Immature natural killer cell (primary cell): ENCODE measurements at regions not wholly inside any gene's neighbourhood (a gene's known extent, or its start where the extent isn't known, plus 50 kb on each side); places are given as distances from the start of the nearest gene placed in this dataset.

Experiments
- DNase-seq, 3 donors: peaks; one replicate each; pipeline ENCODE4 v3.0.0; 2022; ENCODE audit warnings: mixed read lengths in 1 of 3
- H3K27ac Mint-ChIP-seq, 6 donors: one replicate each; pipeline ENCODE4 v1.8.0; 2020; ENCODE audit warnings: mixed read lengths in 6 of 6, mild to moderate bottlenecking in 5 of 6, inconsistent platforms in 4 of 6, moderate library complexity in 3 of 6
- H3K27me3 Mint-ChIP-seq, 3 donors: one replicate each; pipeline ENCODE4 v1.8.0; 2020 to 2021; ENCODE audit warnings: low read depth in 3 of 3, mild to moderate bottlenecking in 3 of 3, mixed read lengths in 3 of 3, moderate library complexity in 3 of 3, inconsistent platforms in 1 of 3
- H3K36me3 Mint-ChIP-seq, 3 donors: one replicate each; pipeline ENCODE4 v1.8.0; 2020; ENCODE audit warnings: mixed read lengths in 3 of 3, inconsistent platforms in 2 of 3, mild to moderate bottlenecking in 2 of 3
- H3K4me1 Mint-ChIP-seq, 2 donors: one replicate each; pipeline ENCODE4 v1.8.0; 2020; ENCODE audit warnings: inconsistent platforms in 2 of 2, mild to moderate bottlenecking in 2 of 2, mixed read lengths in 2 of 2, moderate library complexity in 1 of 2
- H3K4me3 Mint-ChIP-seq, 5 donors: one replicate each; pipeline ENCODE4 v1.8.0; 2020; ENCODE audit warnings: mild to moderate bottlenecking in 5 of 5, mixed read lengths in 5 of 5, inconsistent platforms in 3 of 5, moderate library complexity in 3 of 5
- H3K9me3 Mint-ChIP-seq, 6 donors: one replicate each; pipeline ENCODE4 v1.8.0; 2020; ENCODE audit warnings: mild to moderate bottlenecking in 6 of 6, mixed read lengths in 6 of 6, inconsistent platforms in 4 of 6, moderate library complexity in 3 of 6

DNA sequence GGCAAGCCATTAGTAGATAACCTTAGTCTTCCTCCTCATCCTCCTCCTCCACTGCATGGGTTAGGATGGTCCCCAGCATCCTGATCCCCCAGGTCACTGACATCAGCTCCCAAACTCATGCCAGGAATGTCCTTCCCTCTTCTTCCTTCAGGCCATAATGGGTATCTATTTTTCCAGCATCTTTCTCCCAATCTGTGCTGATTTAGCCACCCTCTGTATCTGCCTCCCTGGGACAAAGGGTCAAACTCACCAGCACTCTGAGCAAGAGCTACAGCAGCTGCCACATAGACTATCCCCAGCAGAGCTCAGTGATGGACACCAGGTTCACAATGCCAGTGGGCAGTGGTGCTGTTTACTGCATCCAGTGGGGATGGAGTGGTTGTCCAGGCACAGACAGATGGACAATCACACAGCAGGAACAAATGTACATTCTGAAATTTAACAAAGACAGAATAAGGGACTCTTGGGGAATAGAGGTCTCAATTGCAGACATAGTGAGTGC lies 115.2 kb upstream of the TOP3B start:
- Mint-ChIP-seq H3K27me3 (peaks cover 4 to 16% (median 11%) of the 10 kb centered on the region in 3 donors), H3K27ac (no peak overlapping the region), H3K4me3 (no peak overlapping the region), H3K4me1 (no peaks in the 10 kb centered on the region), H3K9me3 (no peaks in the 10 kb centered on the region), H3K36me3 (no peaks in the 10 kb centered on the region)
- no peak for DNase-seq

DNA sequence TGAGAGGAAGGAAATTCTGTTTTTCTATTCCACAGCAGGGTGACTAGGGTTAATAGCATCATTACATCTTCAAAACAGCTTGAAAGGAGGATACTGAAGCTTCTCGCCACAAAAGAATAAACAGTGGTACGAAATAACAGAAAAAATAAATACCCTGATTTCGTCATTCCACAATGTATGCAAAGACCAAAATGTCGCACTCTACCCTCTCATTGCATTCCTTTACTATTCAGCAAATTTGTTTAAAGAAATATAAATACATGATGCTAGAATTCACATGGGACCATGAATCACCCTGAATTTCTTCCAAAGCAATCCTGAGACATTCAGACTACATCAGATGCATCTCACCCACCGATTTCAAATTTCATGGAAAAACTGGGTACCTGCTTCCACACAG lies 112.3 kb upstream of the TOP3B start:
- peaks cover 9 to 18% (median 13%) of the 10 kb centered on the region in 3 donors for H3K27me3 Mint-ChIP-seq
- no peaks in the 10 kb centered on the region for H3K9me3 Mint-ChIP-seq
- no peak for DNase-seq
- no peak overlapping the region for H3K27ac Mint-ChIP-seq
- no peaks in the 10 kb centered on the region for H3K4me1 Mint-ChIP-seq
- no peaks in the 10 kb centered on the region for H3K36me3 Mint-ChIP-seq
- H3K4me3 Mint-ChIP-seq: no peak overlapping the region

DNA sequence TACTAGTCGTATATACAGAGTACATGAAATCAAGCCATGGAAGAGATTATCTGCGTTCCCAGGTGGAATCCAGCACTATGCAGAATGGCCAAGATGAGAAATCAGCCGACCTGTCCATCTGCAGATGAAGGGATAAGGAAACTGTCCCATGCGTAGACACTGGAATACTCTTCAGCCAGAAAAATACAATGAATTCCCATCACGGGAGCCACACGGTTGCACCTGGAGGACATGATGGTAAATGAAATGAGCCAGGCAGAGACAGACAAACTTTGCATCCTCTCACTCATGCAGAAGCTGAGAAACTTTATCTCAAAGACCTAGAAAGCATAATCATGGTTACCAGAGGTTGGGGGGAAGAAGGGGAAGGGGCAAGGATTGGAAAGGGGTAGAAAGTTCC lies 111.9 kb upstream of the TOP3B start:
- H3K4me1 Mint-ChIP-seq: no peaks in the 10 kb centered on the region
- H3K9me3 Mint-ChIP-seq: no peaks in the 10 kb centered on the region
- DNase-seq: no peak
- peaks cover 9 to 18% (median 11%) of the 10 kb centered on the region in 3 donors for H3K27me3 Mint-ChIP-seq
- H3K27ac Mint-ChIP-seq: no peak overlapping the region
- no peaks in the 10 kb centered on the region for H3K36me3 Mint-ChIP-seq
- H3K4me3 Mint-ChIP-seq: no peak overlapping the region

DNA sequence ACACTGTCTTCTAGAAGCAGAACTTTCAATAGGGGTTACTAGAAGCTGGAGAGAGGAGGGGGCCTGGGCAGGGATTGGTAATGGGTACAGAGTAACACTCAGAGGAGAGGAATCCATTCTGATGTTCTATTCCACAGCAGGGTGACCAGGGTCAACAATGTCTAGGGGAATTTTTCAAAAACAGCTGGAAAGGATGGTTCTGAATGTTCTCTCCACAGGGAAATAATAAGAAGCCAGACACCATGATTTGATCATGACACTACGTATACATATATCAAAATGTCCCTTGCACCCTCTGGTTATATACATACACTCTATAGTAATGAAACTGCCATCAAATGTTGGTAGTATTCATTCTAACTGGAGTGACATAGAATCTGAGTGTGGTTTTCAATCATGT lies 111.2 kb upstream of the TOP3B start:
- Mint-ChIP-seq H3K4me3 (no peak overlapping the region), H3K9me3 (no peaks in the 10 kb centered on the region), H3K27me3 (peaks cover 9 to 18% (median 11%) of the 10 kb centered on the region in 3 donors), H3K27ac (no peak overlapping the region), H3K36me3 (no peaks in the 10 kb centered on the region), H3K4me1 (no peaks in the 10 kb centered on the region)
- no peak for DNase-seq

DNA sequence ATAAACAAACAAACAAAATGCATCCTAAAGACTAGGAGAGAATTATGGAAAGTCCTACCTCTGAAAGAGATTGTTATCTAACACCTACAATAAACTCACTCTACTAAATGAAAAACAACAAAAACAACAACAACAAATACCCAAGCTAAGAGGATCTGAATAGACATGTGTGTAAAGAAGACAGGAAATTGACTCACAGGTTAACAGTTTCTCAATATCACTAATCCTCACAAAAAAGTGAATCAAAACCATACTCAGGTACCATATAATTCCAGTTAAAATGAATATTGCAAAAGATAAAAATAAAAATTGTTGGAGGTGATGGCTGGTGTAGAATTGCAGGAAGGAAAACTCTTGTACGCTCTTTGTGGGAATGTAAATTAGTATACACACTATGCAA lies 110.4 kb upstream of the TOP3B start:
- H3K27me3 Mint-ChIP-seq: peaks cover 9 to 18% (median 11%) of the 10 kb centered on the region in 3 donors
- no peaks in the 10 kb centered on the region for H3K4me1 Mint-ChIP-seq
- no peak overlapping the region for H3K4me3 Mint-ChIP-seq
- DNase-seq: no peak
- H3K27ac Mint-ChIP-seq: no peak overlapping the region
- H3K36me3 Mint-ChIP-seq: no peaks in the 10 kb centered on the region
- no peaks in the 10 kb centered on the region for H3K9me3 Mint-ChIP-seq

DNA sequence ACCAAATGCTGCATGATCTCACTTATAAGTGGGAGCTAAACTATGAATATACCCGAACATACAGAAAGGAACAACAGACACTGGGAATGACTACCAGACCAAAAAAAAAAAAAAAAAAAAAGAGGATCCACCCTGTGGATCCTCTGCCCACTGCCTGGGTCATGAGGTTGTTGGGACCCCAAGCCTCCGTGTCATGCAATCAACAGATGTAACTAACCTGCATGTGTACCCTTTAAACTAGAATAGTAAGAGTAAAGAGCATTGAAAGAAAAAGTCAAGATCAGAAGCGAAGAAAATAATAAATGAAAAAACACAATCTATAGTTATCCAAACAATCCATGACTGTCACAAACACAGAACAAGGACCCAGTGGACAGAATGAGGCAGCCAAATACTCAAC lies 109.5 kb upstream of the TOP3B start:
- Mint-ChIP-seq H3K4me3 (no peak overlapping the region), H3K9me3 (no peaks in the 10 kb centered on the region), H3K27me3 (peaks cover 5 to 18% (median 10%) of the 10 kb centered on the region in 3 donors), H3K27ac (no peak overlapping the region), H3K4me1 (no peaks in the 10 kb centered on the region), H3K36me3 (no peaks in the 10 kb centered on the region)
- DNase-seq: no peak

DNA sequence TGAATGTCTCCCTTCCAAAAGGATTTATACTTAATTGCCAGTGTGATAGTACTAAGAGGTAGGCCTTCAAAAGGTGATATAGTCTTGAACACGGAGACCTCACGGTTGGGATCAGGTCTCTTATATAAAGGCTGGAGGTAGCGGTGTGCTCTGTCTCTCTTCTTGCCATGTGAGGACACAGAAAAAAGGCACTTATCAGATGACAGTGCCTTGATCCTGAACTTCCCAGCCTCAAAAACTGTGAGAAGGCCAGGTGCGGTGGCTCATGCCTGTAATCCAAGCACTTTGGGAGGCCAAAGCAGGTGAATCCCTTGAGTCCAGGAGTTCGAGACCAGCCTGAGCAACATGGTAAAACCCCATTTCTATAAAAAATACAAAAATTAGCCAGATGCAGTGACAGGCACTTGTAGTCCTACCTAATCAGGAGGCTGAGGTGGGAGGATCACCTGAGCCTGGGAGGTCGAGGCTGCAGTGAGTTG lies 108.9 kb upstream of the TOP3B start:
- Mint-ChIP-seq H3K36me3 (no peaks in the 10 kb centered on the region), H3K4me1 (no peaks in the 10 kb centered on the region), H3K4me3 (no peak overlapping the region), H3K27ac (no peak overlapping the region), H3K9me3 (no peaks in the 10 kb centered on the region), H3K27me3 (peaks cover 5 to 18% (median 10%) of the 10 kb centered on the region in 3 donors)
- no peak for DNase-seq

DNA sequence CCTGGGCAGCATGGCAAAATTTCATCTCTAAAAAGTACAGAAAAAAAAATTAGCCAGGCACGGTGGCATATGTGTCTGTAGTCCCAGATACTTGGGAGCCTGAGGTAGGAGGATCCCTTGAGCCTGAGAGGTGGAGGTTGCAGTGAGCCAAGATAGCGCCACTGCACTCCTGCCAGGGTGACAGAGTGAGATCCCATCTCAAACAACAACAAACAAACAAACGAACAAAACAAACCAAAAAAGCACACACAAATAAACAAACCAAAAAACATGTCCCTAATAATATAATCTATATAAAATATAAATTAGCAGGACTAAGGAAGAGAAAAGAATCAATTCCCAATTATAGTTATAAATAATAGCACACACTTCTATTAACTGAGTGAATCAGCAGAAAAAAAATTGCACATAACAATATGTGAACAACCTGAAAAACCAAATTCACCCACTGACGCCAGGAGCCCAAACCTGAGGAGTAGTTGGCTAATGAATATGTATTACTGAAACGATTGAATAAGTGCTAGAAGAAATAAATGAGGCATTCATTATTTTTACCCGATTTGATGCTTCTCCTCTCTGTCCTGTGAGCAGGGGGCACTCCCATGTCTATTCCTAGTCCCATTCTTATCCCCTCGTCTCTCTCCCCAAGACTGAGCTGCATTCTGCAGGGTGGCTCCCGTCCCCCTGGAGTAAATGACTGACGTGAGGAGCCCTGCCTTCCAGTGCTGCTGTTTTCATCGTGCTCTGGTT lies 108.2 kb upstream of the TOP3B start:
- H3K27ac Mint-ChIP-seq: no peak overlapping the region

DNA sequence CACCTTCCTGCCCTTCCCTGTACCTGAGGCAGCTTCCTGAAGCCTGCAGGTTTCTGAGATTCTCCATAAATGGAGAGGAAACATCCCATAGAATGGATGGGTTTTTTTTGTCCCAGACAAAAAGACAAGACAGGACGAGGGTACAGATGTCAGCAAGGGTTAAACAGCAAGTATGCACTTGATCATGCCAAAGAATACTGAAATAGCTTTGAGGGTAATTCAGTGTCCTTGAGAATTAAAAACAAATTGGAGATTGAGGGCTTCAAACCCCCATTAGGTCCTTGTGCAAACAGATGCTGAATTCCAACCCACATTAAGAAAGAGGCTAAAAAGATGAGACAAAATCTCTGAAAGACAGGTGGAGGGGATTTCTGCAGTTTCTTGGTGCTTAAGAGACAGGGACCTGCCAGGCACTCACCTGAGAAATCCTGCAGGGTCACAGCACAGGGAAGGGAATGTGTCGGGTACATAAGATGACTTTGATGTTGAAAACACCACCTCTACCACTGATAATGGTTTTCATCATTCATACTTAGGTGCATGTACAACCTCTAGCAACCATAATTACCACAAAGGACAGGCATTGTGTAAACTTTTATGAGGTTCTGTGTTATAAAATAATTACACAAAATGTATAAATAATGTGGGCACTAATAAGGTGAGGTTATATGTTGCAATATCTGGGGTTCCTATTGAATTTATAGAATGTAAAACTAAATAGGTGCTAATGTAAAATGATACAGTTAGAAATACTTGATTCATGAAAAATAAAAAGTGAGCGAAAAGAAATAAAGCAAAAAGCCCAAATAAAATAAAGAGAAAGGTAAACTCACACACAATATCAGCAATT lies 107.1 kb upstream of the TOP3B start:
- Mint-ChIP-seq H3K27me3 (peaks cover 5 to 17% (median 7%) of the 10 kb centered on the region in 3 donors), H3K27ac (no peak overlapping the region), H3K4me3 (no peak overlapping the region), H3K9me3 (no peaks in the 10 kb centered on the region), H3K36me3 (no peaks in the 10 kb centered on the region), H3K4me1 (no peaks in the 10 kb centered on the region)
- DNase-seq: no peak

More for the DNA sequence above, 108.2 kb upstream of the TOP3B start:
- peaks cover 5 to 18% (median 9%) of the 10 kb centered on the region in 3 donors for H3K27me3 Mint-ChIP-seq
- H3K9me3 Mint-ChIP-seq: no peaks in the 10 kb centered on the region
- H3K4me1 Mint-ChIP-seq: no peaks in the 10 kb centered on the region
- H3K4me3 Mint-ChIP-seq: no peak overlapping the region
- no peaks in the 10 kb centered on the region for H3K36me3 Mint-ChIP-seq
- no peak for DNase-seq

DNA sequence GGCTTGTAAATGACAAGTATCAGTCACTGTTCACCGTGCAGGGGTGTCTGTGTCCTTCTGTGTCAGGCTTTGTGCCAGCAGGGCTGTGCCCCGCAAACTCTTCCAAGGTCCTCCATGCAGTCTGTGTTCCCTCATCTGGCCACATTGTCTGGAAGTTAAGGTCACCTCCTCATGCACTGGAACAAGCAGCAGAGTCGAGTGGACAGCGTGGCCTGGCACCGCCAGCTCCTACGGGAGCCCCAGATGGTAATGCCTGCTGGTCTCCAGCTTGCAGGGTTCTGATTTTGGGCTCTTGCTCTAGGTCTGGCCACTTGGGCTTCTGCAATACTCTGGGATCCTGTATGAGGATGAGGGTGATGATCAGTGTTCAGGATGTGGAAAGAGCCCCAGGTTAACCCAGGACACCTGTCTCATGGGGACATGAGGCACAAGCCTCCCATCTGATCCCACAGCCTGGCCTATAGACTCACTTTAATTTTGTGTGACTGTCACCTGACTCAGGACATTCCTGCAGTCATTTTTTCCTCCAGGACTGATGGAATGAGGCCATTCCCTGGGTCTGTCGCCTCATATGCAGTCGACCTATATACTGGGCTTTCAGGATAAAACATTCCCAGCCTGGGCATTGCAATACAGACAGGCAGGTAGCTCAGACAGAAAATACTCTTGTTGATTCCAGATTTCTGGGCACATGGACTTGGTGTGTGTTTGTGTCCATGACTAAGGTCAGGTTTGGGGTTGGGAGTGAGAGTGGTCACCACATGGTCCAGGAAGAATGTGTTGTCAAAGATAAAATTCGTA lies 106.3 kb upstream of the TOP3B start:
- Mint-ChIP-seq H3K9me3 (no peaks in the 10 kb centered on the region), H3K4me1 (no peaks in the 10 kb centered on the region), H3K27ac (no peak overlapping the region), H3K27me3 (peaks cover 5 to 9% (median 9%) of the 10 kb centered on the region in 3 donors), H3K4me3 (no peak overlapping the region), H3K36me3 (no peaks in the 10 kb centered on the region)
- DNase-seq: no peak

DNA sequence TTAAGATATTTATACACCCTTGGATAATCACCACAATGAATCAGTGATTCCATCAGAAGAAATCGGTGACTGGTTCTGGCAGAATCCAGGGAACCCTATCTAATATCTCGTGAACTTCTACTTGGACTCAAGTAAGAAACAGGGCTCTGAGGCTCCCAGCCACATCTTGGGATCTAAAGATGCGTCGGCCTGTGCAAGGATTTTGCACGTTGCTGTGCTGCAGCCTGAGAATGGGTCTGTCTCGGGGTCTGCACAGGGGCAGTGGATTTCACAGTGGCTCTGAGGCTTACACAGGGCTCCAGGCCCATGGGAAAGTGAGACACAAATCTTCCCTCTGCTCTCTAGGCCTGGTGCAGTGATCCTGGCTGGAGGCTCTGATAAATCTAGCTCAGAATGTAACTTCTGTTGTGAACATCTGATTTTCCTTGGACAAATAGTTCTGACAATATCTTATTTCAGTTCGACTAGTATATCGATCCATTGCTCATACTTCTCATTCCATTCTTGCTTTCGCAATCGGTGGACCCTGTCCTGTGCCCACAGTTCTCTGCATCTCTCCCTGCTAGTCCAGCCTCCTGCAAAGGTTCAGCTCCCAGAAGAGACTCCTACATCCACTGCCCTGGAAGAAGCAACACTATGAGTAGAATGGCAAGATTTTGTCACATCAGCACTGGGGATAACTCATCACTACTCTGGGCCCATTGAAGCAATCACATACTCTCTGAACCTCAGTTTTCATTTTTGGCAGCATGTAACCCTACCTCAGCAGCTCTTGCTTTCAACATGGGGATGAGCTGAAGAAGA lies 105.5 kb upstream of the TOP3B start:
- Mint-ChIP-seq H3K27me3 (peaks cover 7 to 11% (median 9%) of the 10 kb centered on the region in 3 donors), H3K9me3 (no peaks in the 10 kb centered on the region), H3K27ac (no peak overlapping the region), H3K36me3 (no peaks in the 10 kb centered on the region), H3K4me3 (no peak overlapping the region), H3K4me1 (no peaks in the 10 kb centered on the region)
- no peak for DNase-seq

DNA sequence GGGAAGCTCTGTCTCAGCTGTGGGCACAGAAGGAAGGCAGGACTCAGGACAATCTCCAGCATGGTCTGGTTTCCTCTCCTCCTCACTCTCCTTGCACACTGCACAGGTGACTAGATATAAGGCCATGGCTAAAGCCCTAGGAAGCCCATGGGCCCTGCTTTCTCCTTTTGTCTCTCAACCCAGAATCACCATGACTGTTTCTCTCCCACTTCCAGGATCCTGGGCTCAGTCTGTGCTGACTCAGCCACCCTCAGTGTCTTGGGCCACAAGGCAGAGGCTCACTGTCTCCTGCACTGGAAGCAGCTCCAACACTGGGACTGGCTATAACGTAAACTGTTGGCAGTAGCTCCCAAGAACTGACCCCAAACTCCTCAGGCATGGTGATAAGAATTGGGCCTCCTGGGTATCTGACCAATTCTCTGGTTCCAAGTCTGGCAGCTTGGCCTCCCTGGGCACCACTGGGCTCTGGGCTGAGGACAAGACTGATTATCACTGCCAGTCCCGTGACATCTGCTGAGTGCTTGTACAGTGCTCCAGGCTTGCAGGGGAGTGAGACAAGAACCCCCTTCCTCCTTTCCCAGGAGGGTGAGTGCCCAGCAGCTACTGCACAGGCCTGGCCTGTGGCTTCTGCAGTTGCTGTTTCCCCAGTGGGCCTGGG lies 104.0 kb upstream of the TOP3B start:
- Mint-ChIP-seq H3K36me3 (no peaks in the 10 kb centered on the region), H3K9me3 (no peaks in the 10 kb centered on the region), H3K27ac (no peak overlapping the region), H3K27me3 (peaks cover 7 to 13% (median 8%) of the 10 kb centered on the region in 3 donors), H3K4me3 (no peak overlapping the region), H3K4me1 (no peaks in the 10 kb centered on the region)
- DNase-seq: no peak
